Sigmoid colon (tissue), 6 donors: ENCODE measurements at regions not wholly inside any gene's neighbourhood (a gene's known extent, or its start where the extent isn't known, plus 50 kb on each side); places are given as distances from the start of the nearest gene placed in this dataset.

Experiments
- DNase-seq: peaks from one replicate; pipeline ENCODE4 v3.0.0-alpha.2; 2019
- H3K27ac ChIP-seq, 4 donors: fragments of 200-600 bp; sonication (generic); one replicate each; pipeline ENCODE4 v1.5.1; 2016 to 2019; ENCODE audit warnings: mild to moderate bottlenecking in 1 of 4
- H3K27me3 ChIP-seq, 3 donors: fragments of 200-600 bp; sonication (generic); one replicate each; pipeline ENCODE4 v1.5.1; 2019; ENCODE audit warnings: mild to moderate bottlenecking in 1 of 3
- H3K36me3 ChIP-seq, 4 donors: fragments of 200-600 bp; sonication (generic); one replicate each; pipeline ENCODE4 v1.5.1; 2016 to 2019
- H3K4me1 ChIP-seq, 4 donors: fragments of 200-600 bp; sonication (generic); one replicate each; pipeline ENCODE4 v1.5.1; 2017 to 2019
- H3K4me3 ChIP-seq, 4 donors: fragments of 200-600 bp; sonication (generic); one replicate each; pipeline ENCODE4 v1.5.1; 2017 to 2019; ENCODE audit warnings: mild to moderate bottlenecking in 2 of 4, moderate library complexity in 1 of 4
- H3K9me3 ChIP-seq, 4 donors: fragments of 200-600 bp in 3 of 4; sonication (generic) in 3 of 4; one replicate each; pipeline versions ENCODE4 v1.5.1 to v1.6.1; 2013 to 2019
- EP300 ChIP-seq, 4 donors: sonication (generic); formaldehyde crosslinking; IDR thresholded peaks; one replicate each; pipeline ENCODE4 v1.6.1; 2017; ENCODE audit warnings: antibody characterized with exemption in 4 of 4
- POLR2A ChIP-seq, 2 donors: fragments of 450-650 bp; IDR thresholded peaks; one replicate each; pipeline ENCODE4 v1.6.1; 2016; ENCODE audit warnings: antibody characterized with exemption in 2 of 2, mild to moderate bottlenecking in 2 of 2, moderate library complexity in 2 of 2
- POLR2AphosphoS5 ChIP-seq, 4 donors: sonication (generic); formaldehyde crosslinking; IDR thresholded peaks; one replicate each; pipeline ENCODE4 v1.6.1; 2017; ENCODE audit warnings: antibody characterized with exemption in 4 of 4
- WGBS, 2 donors: extraction: QIAGEN DNeasy Blood & Tissue Kit; methylation state at CpG; one replicate each; pipeline ENCODE4 v1.1.7; 2013; 5-methylcytosine and 5-hydroxymethylcytosine counted together
- intact Hi-C: fragments of 100-400 bp; cut with DNase I; formaldehyde crosslinking; loops from one replicate; pipeline ENCODE4 v1.15.1; 2023
- TF ChIP-seq, protein P1 (sequence below), 4 experiments: fragments of 450-650 bp in 3 of 4; fragments of 200-600 bp in 1 of 4; IDR thresholded peaks; one replicate each; pipeline ENCODE4 v1.5.1; 2016 to 2019; ENCODE audit warnings: antibody characterized with exemption in 4 of 4, mild to moderate bottlenecking in 3 of 4, moderate library complexity in 2 of 4
- donor health status: healthy with polysubstance abuse.
- donor health status: healthy.

DNA sequence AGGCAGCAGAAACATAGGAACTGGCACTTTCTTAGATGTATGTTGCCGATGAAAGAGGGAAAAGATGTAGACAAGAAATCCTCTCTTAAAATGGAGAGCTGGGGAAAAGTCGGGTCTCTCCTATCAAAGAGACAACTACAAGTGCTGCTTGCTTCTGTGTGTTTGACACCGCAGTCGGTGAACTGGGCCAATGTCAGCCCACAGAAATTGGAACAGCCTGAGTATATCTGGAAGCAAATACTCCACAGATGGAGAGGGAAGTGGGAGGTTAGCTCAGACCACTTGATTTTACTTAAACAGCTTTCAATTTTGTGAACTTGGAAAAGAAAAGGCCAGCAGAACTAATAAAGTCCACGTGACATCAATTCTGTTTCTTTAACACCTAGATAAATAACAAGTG, 230.9 kb upstream of the FAT1 start:
- Histone ChIP-seq H3K36me3 (no peaks in the 10 kb centered on the region), H3K4me1 (no peaks in the 10 kb centered on the region), H3K9me3 (no peaks in the 10 kb centered on the region), H3K27ac (peak overlapping the region in 1 of 4 donors; percentile 39), H3K4me3 (no peak overlapping the region), H3K27me3 (no peaks in the 10 kb centered on the region)
- no peak for DNase-seq
- WGBS, 2 donors = 82 to 86% methylated on average over 5 of the region's 5 CpGs
- intact Hi-C loops = no loop called here
- no peak for TF ChIP-seq POLR2AphosphoS5 (IDR thresholded peaks at IDR 0.05)
- TF ChIP-seq POLR2A (IDR thresholded peaks at IDR 0.05) = no peak
- TF ChIP-seq, protein P1, sequence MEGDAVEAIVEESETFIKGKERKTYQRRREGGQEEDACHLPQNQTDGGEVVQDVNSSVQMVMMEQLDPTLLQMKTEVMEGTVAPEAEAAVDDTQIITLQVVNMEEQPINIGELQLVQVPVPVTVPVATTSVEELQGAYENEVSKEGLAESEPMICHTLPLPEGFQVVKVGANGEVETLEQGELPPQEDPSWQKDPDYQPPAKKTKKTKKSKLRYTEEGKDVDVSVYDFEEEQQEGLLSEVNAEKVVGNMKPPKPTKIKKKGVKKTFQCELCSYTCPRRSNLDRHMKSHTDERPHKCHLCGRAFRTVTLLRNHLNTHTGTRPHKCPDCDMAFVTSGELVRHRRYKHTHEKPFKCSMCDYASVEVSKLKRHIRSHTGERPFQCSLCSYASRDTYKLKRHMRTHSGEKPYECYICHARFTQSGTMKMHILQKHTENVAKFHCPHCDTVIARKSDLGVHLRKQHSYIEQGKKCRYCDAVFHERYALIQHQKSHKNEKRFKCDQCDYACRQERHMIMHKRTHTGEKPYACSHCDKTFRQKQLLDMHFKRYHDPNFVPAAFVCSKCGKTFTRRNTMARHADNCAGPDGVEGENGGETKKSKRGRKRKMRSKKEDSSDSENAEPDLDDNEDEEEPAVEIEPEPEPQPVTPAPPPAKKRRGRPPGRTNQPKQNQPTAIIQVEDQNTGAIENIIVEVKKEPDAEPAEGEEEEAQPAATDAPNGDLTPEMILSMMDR (IDR thresholded peaks at IDR 0.05) = no peak
- no peak for TF ChIP-seq EP300 (IDR thresholded peaks at IDR 0.05)

GRCh38 chr4:186954956-186955355, 231.3 kb upstream of the FAT1 start:
- Histone ChIP-seq H3K4me3 (no peak overlapping the region), H3K4me1 (no peaks in the 10 kb centered on the region), H3K27ac (no peak overlapping the region), H3K36me3 (no peaks in the 10 kb centered on the region), H3K9me3 (no peaks in the 10 kb centered on the region), H3K27me3 (no peaks in the 10 kb centered on the region)
- no peak for TF ChIP-seq POLR2AphosphoS5 (IDR thresholded peaks at IDR 0.05)
- TF ChIP-seq, protein P1 (IDR thresholded peaks at IDR 0.05) = no peak
- no peak for TF ChIP-seq EP300 (IDR thresholded peaks at IDR 0.05)
- no peak for TF ChIP-seq POLR2A (IDR thresholded peaks at IDR 0.05)
- intact Hi-C loops = no loop called here
- 81 to 87% methylated on average over 7 of the region's 7 CpGs for WGBS, 2 donors
- DNase-seq = no peak

DNA sequence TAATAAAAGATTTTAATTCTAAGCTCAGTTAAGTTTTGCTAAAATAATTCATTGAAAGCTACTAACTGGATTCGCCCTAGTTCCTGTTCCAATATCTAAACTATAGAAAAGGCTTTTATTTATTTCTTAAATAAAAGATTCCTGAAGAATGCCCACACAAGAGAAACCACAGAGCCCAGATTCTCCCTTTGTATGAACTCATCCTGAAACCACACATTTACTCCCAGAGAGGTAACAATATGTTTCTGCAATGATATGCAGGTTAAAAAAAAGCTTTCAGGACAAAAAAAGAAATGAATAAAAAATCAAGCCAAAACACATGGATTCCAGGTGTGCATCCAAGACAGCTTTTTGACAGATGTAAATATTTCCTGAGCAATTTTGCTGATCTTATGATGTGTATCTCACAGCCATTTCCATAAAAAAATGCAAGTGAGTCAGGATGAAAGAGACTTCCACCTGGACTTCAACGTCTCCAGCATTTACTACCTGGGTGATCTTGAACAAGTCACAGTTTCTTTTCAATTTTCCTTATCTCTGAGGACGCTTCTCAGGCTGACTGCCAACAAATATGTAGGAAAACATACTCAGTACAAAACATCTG, 234.4 kb upstream of the FAT1 start:
- H3K4me1 ChIP-seq = no peaks in the 10 kb centered on the region
- H3K9me3 ChIP-seq = no peaks in the 10 kb centered on the region
- intact Hi-C loops = no loop called here
- H3K36me3 ChIP-seq = no peaks in the 10 kb centered on the region
- H3K27me3 ChIP-seq = no peaks in the 10 kb centered on the region
- WGBS, 2 donors = 41 to 70% methylated on average over 3 of the region's 3 CpGs
- TF ChIP-seq POLR2AphosphoS5 (IDR thresholded peaks at IDR 0.05) = no peak
- TF ChIP-seq, protein P1 (IDR thresholded peaks at IDR 0.05) = no peak
- TF ChIP-seq EP300 (IDR thresholded peaks at IDR 0.05) = no peak
- TF ChIP-seq POLR2A (IDR thresholded peaks at IDR 0.05) = no peak
- H3K4me3 ChIP-seq = no peak overlapping the region
- no peak overlapping the region for H3K27ac ChIP-seq
- DNase-seq = no peak

DNA sequence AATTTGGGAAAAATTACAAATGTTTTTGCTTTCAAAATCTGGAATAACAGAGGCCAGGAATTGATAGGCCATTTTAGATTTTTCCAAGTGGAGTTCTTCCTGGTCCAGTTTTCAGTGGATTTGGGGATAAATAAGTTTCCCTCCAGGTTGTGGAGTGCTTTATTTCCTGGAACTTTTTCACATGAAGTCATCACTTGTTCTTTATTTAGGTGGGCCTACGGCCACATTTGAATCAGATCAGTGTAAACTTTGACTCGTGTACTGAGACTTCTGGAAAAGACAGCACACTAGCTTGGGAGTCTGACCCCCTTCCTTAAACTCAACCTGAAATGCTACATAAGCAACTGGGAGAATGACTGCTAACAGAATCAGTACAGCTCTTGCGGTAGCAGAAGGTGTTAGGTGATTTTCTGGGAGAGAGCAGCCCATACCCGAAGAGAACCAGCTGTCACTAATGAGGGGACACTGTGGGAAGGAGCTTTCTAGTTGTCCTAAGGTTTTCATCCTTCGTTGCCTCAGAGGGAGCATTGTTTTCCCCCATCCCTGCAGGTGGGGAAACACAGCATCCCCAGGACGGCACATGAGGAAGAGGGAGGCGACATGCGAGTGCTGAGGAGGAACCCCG, 235.2 kb upstream of the FAT1 start:
- H3K9me3 ChIP-seq = no peaks in the 10 kb centered on the region
- TF ChIP-seq POLR2A (IDR thresholded peaks at IDR 0.05) (no peak), POLR2AphosphoS5 (IDR thresholded peaks at IDR 0.05) (no peak), EP300 (IDR thresholded peaks at IDR 0.05) (no peak)
- H3K27ac ChIP-seq = no peak overlapping the region
- no peaks in the 10 kb centered on the region for H3K27me3 ChIP-seq
- 74 to 91% methylated on average over 9 of the region's 9 CpGs for WGBS, 2 donors
- no peak overlapping the region for H3K4me3 ChIP-seq
- no peaks in the 10 kb centered on the region for H3K36me3 ChIP-seq
- H3K4me1 ChIP-seq = no peaks in the 10 kb centered on the region
- intact Hi-C loops = no loop called here
- DNase-seq = no peak

DNA sequence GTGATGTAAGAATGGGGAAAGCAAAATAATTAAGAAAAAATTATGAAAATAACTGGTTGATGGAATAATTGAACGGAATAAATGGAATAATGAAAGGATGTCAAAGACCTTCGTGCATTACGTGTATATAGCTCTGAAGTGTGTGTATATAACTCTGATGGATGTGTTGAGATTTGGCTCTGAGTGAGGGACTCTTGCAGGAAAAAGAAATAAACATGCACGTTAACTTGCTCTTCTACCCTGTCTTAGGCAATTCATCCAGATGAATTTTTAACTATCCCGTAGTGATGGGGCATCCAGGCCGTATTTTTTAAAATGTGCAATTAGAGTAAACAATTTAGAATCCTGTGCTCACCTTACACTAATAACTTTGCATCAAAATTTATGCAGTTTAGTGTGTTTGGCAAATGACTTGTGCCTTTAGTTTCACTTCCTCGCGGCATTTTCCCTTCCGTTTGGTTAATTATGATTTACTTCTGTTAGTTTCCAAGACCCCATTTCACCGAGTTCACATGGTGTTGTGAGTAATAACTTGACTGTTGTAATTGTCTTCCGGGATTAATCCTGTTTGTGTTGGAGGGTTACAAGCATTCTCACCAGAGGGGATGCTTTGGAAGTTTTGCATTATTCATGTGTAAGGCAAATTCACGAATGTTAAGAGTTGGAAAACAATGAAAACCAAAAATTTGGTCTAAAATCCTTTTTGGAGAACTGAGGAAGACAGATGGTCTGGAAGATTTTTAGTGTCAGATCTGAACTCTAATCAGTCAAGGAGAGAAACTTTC, 256.5 kb upstream of the FAT1 start:
- Histone ChIP-seq H3K4me3 (no peak overlapping the region), H3K27ac (no peak overlapping the region), H3K36me3 (no peaks in the 10 kb centered on the region), H3K4me1 (no peaks in the 10 kb centered on the region), H3K9me3 (no peaks in the 10 kb centered on the region), H3K27me3 (no peaks in the 10 kb centered on the region)
- WGBS, 2 donors = 67 to 75% methylated on average over 12 of the region's 12 CpGs
- TF ChIP-seq EP300 (IDR thresholded peaks at IDR 0.05) (no peak), POLR2AphosphoS5 (IDR thresholded peaks at IDR 0.05) (no peak), POLR2A (IDR thresholded peaks at IDR 0.05) (no peak)
- TF ChIP-seq, protein P1 (IDR thresholded peaks at IDR 0.05) = no peak
- intact Hi-C loops = no loop called here
- DNase-seq = no peak
